Transverse colon (tissue), 4 donors: ENCODE measurements at regions not wholly inside any gene's neighbourhood (a gene's known extent, or its start where the extent isn't known, plus 50 kb on each side); places are given as distances from the start of the nearest gene placed in this dataset.

Source experiments
- DNase-seq: peaks from one replicate; pipeline ENCODE4 v3.0.0-alpha.2; 2019
- H3K27ac ChIP-seq, 4 donors: fragments of 200-600 bp; sonication (generic); 2 replicates each; pipeline ENCODE4 v1.5.1; 2016 to 2018; ENCODE audit warnings: inconsistent platforms in 4 of 4
- H3K27me3 ChIP-seq: fragments of 200-600 bp; sonication (generic); 2 replicates; pipeline ENCODE4 v1.5.1; 2017; ENCODE audit warnings: inconsistent platforms
- H3K36me3 ChIP-seq, 4 donors: fragments of 200-600 bp; sonication (generic); 2 replicates each; pipeline ENCODE4 v1.5.1; 2017 to 2019; ENCODE audit warnings: inconsistent platforms in 4 of 4
- H3K4me1 ChIP-seq, 4 donors: fragments of 200-600 bp; sonication (generic); 2 replicates each; pipeline ENCODE4 v1.5.1; 2017 to 2020; ENCODE audit warnings: inconsistent platforms in 4 of 4
- H3K4me3 ChIP-seq, 4 donors: fragments of 200-600 bp; sonication (generic); 1 replicate in 1 of 4; 2 replicates in 3 of 4; pipeline versions ENCODE4 v1.5.1 to v1.6.1; 2017 to 2019; ENCODE audit warnings: inconsistent platforms in 4 of 4
- H3K9me3 ChIP-seq, 2 donors: fragments of 200-600 bp; sonication (generic); 2 replicates each; pipeline ENCODE4 v1.5.1; 2017 to 2019; ENCODE audit warnings: inconsistent platforms in 2 of 2
- EP300 ChIP-seq: sonication (generic); formaldehyde crosslinking; IDR thresholded peaks from one replicate; pipeline ENCODE4 v1.6.1; 2017; ENCODE audit warnings: antibody characterized with exemption, low read depth
- POLR2A ChIP-seq: fragments of 450-650 bp; IDR thresholded peaks from one replicate; pipeline ENCODE4 v1.6.1; 2016; ENCODE audit warnings: antibody characterized with exemption, mild to moderate bottlenecking, moderate library complexity
- POLR2AphosphoS5 ChIP-seq, 3 donors: sonication (generic); formaldehyde crosslinking; IDR thresholded peaks; one replicate each; pipeline ENCODE4 v1.6.1; 2016; ENCODE audit warnings: antibody characterized with exemption in 3 of 3
- WGBS, 2 donors: methylation state at CpG; one replicate each; pipeline ENCODE4 v1.1.5; 2018; ENCODE audit warnings: low coverage in 1 of 2; 5-methylcytosine and 5-hydroxymethylcytosine counted together
- in situ Hi-C, 4 donors: fragments of 200-750 bp; cut with MboI; loops; one replicate each; pipeline versions ENCODE4 v1.15.0 to v1.15.1; 2017; ENCODE audit warnings: low sequenced_read_pairs in 3 of 4, low pct_ligation_motif_present in 1 of 4, low pct_unique_long_range_greater_than_20kb in 1 of 4
- intact Hi-C: fragments of 100-400 bp; cut with DNase I; formaldehyde crosslinking; loops from one replicate; pipeline ENCODE4 v1.15.1; 2023; ENCODE audit warnings: low total_unique reads
- TF ChIP-seq, protein P1 (sequence below), 5 experiments: fragments of 200-600 bp in 3 of 5; fragments of 450-650 bp in 2 of 5; sonication (generic) in 3 of 5; IDR thresholded peaks; 1 replicate in 2 of 5; 2 replicates in 3 of 5; pipeline ENCODE4 v1.5.1; 2016 to 2017; ENCODE audit warnings: antibody characterized with exemption in 5 of 5, inconsistent platforms in 3 of 5, mild to moderate bottlenecking in 2 of 5, moderate library complexity in 1 of 5

GRCh38 chr2:71933467-71934319 is 214.0 kb downstream of the CYP26B1 start:
- peaks cover 0 to 17% (median 7%) of the 10 kb centered on the region in 4 donors for H3K4me1 ChIP-seq
- in situ Hi-C loops = loop anchor here in 2 of 4 donors (25.0 kb wide), 3 partner anchors 629 to 804 kb away; no protein-coding TSS in a partner anchor
- no peaks in the 10 kb centered on the region for H3K27me3 ChIP-seq
- 74 to 95% methylated on average over 4 to 8 of the region's 8 CpGs for WGBS, 2 donors
- no peaks in the 10 kb centered on the region for H3K9me3 ChIP-seq
- no peaks in the 10 kb centered on the region for H3K36me3 ChIP-seq
- intact Hi-C loops = loop anchor here (5.0 kb wide), 1 partner anchor 809 kb away; no protein-coding TSS in a partner anchor
- no peak for DNase-seq
- no peak for TF ChIP-seq POLR2AphosphoS5 (IDR thresholded peaks at IDR 0.05)
- TF ChIP-seq POLR2A = no peak
- TF ChIP-seq, protein P1, sequence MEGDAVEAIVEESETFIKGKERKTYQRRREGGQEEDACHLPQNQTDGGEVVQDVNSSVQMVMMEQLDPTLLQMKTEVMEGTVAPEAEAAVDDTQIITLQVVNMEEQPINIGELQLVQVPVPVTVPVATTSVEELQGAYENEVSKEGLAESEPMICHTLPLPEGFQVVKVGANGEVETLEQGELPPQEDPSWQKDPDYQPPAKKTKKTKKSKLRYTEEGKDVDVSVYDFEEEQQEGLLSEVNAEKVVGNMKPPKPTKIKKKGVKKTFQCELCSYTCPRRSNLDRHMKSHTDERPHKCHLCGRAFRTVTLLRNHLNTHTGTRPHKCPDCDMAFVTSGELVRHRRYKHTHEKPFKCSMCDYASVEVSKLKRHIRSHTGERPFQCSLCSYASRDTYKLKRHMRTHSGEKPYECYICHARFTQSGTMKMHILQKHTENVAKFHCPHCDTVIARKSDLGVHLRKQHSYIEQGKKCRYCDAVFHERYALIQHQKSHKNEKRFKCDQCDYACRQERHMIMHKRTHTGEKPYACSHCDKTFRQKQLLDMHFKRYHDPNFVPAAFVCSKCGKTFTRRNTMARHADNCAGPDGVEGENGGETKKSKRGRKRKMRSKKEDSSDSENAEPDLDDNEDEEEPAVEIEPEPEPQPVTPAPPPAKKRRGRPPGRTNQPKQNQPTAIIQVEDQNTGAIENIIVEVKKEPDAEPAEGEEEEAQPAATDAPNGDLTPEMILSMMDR (IDR thresholded peaks at IDR 0.05) = no peak
- no peak for TF ChIP-seq EP300
- no peak overlapping the region for H3K4me3 ChIP-seq
- H3K27ac ChIP-seq = no peak overlapping the region

DNA sequence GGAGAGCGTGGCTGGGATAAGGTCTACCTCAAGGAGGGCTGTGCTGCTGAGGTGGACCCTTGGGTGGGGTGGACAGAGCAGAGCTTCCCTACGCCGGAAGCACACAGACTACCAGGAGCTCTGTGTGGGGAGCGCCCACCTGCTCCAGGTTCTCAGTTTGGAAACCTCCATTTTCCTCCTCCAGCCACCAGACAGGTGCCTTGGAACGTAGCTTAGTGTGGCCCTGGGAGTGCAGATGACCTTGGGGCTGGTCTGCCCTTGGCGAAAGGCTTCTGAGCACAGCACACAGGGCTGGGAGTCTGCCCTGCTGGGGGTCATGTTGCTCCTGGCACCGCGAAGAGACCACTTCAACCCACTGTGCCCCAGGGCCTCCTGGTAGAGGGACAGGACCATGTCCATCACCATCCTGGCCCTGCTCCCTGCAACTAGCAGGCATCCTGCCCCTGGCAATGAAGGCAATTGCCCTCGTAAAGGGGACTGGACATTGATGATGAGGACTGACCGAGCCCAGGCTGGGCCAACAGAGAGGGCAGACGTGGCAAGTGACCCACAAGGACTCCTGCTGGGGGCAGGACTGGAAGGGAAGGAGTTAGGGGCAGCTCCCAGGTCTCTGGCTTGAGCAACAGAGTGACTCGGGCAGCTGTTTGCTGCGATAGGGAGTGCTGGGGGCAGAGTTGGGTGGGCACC is 214.7 kb downstream of the CYP26B1 start:
- Histone ChIP-seq H3K36me3 (no peaks in the 10 kb centered on the region), H3K9me3 (no peaks in the 10 kb centered on the region), H3K4me1 (peaks cover 0 to 17% (median 7%) of the 10 kb centered on the region in 4 donors), H3K27me3 (no peaks in the 10 kb centered on the region), H3K4me3 (no peak overlapping the region), H3K27ac (no peak overlapping the region)
- intact Hi-C loops = loop anchor here (5.0 kb wide), 1 partner anchor 809 kb away; no protein-coding TSS in a partner anchor
- in situ Hi-C loops = loop anchor here in 2 of 4 donors (25.0 kb wide), 3 partner anchors 629 to 804 kb away; no protein-coding TSS in a partner anchor
- no peak for DNase-seq
- TF ChIP-seq POLR2AphosphoS5 (IDR thresholded peaks at IDR 0.05) (no peak), EP300 (no peak), POLR2A (no peak)
- TF ChIP-seq, protein P1 (IDR thresholded peaks at IDR 0.05) = no peak
- 60 to 79% methylated on average over 2 to 10 of the region's 13 CpGs for WGBS, 2 donors

GRCh38 chr2:71932037-71932779 is 215.5 kb downstream of the CYP26B1 start:
- Histone ChIP-seq H3K4me3 (no peak overlapping the region), H3K27me3 (no peaks in the 10 kb centered on the region), H3K4me1 (peaks cover 0 to 17% (median 7%) of the 10 kb centered on the region in 4 donors), H3K27ac (no peak overlapping the region), H3K36me3 (no peaks in the 10 kb centered on the region), H3K9me3 (no peaks in the 10 kb centered on the region)
- TF ChIP-seq POLR2AphosphoS5 (IDR thresholded peaks at IDR 0.05) = no peak
- no peak for TF ChIP-seq EP300
- TF ChIP-seq, protein P1 (IDR thresholded peaks at IDR 0.05) = no peak
- TF ChIP-seq POLR2A = no peak
- WGBS, 2 donors = 79 to 86% methylated on average over 2 to 13 of the region's 13 CpGs
- intact Hi-C loops = loop anchor here (5.0 kb wide), 1 partner anchor 810 kb away; no protein-coding TSS in a partner anchor
- DNase-seq = no peak
- in situ Hi-C loops = loop anchor here in 2 of 4 donors (25.0 kb wide), 3 partner anchors 630 to 805 kb away; no protein-coding TSS in a partner anchor
